Body of pancreas (tissue), 4 donors: ENCODE measurements at regions not wholly inside any gene's neighbourhood (a gene's known extent, or its start where the extent isn't known, plus 50 kb on each side); places are given as distances from the start of the nearest gene placed in this dataset.

ENCODE experiments used
- CTCF ChIP-seq, 7 experiments: fragments of 450-650 bp in 4 of 7; fragments of 200-600 bp in 3 of 7; sonication (generic) in 3 of 7; IDR thresholded peaks; one replicate each; pipeline ENCODE4 v1.5.1; 2016 to 2019; ENCODE audit warnings: antibody characterized with exemption in 7 of 7
- POLR2A ChIP-seq, 3 donors: fragments of 450-650 bp; IDR thresholded peaks; one replicate each; pipeline ENCODE4 v1.6.1; 2016; ENCODE audit warnings: antibody characterized with exemption in 3 of 3, mild to moderate bottlenecking in 2 of 3

- no peak for TF ChIP-seq POLR2A (IDR thresholded peaks at IDR 0.05)
- TF ChIP-seq CTCF (IDR thresholded peaks at IDR 0.05), result no peak
Observed at GRCh38 chr11:70820311-70820710, 422.0 kb downstream of the CTTN start.
